ENCODE measurements at regions not wholly inside any gene's neighbourhood (a gene's known extent, or its start where the extent isn't known, plus 50 kb on each side); places are given as distances from the start of the nearest gene placed in this dataset.
"Not testable (repeated sequence)": the region's sequence is repeated elsewhere in the genome, so short reads cannot be mapped to it uniquely, and the experiment has no call there.

DNA sequence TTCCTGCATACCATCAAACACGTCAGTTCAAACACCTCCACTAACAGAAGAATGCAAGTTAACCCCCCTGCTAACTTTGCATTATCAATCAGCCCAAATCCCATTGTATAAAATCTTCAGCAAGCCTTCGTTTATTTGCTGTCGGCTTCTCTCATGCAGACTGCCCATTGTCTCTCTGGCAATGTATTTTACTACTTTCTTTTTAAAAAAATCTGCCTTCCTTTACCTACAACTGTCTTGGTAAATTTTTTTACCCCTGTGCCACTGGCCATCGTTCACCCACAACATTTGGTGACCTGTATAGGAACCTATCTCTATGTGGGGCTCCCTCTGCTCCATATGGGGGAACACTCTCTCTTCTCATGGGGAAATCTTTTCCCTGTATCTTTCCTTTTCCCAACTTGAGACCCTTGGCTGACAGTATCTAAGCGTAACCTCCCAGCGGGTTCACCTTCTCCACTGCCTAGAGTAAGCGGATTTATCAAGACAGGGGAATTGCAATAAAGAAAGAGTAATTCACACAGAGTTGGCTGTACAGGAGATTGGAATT, 244.6 kb downstream of the CPXCR1 start:
- ATAC-seq: no peak
- H3K4me3 ChIP-seq: no peak overlapping the region
- no peaks in the 10 kb centered on the region for H3K4me1 ChIP-seq
- no peaks in the 10 kb centered on the region for H3K36me3 ChIP-seq
- TF ChIP-seq, protein P1, sequence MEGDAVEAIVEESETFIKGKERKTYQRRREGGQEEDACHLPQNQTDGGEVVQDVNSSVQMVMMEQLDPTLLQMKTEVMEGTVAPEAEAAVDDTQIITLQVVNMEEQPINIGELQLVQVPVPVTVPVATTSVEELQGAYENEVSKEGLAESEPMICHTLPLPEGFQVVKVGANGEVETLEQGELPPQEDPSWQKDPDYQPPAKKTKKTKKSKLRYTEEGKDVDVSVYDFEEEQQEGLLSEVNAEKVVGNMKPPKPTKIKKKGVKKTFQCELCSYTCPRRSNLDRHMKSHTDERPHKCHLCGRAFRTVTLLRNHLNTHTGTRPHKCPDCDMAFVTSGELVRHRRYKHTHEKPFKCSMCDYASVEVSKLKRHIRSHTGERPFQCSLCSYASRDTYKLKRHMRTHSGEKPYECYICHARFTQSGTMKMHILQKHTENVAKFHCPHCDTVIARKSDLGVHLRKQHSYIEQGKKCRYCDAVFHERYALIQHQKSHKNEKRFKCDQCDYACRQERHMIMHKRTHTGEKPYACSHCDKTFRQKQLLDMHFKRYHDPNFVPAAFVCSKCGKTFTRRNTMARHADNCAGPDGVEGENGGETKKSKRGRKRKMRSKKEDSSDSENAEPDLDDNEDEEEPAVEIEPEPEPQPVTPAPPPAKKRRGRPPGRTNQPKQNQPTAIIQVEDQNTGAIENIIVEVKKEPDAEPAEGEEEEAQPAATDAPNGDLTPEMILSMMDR (IDR thresholded peaks at IDR 0.05): no peak
- no peaks in the 10 kb centered on the region for H3K9me3 ChIP-seq
- no peak for DNase-seq
- no peak overlapping the region for H3K27ac ChIP-seq
- intact Hi-C loops (cut with DNase I): no loop called here
- no peaks in the 10 kb centered on the region for H3K27me3 ChIP-seq

DNA sequence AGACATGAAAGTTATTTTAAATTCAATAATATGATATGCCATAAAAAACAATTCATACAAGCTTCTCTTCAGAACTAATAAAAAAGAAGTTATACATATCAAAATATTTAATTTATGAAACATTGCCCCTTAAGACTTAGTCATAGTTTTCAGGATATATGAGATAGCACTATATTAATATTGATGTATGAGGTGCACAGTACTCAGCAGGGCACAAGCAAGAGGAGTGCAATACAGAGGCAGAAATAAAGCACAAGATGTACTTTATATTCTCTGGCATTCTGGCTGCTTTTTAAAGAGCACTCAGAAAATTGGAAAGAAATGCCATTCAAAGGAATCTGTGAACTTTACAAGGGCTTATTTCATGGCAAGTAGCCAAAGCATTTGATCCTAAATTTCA, 274.9 kb downstream of the CPXCR1 start:
- no peak for DNase-seq
- TF ChIP-seq, protein P1 (IDR thresholded peaks at IDR 0.05): no peak
- no peaks in the 10 kb centered on the region for H3K4me1 ChIP-seq
- no peaks in the 10 kb centered on the region for H3K9me3 ChIP-seq
- H3K27ac ChIP-seq: no peak overlapping the region
- no peaks in the 10 kb centered on the region for H3K36me3 ChIP-seq
- H3K27me3 ChIP-seq: no peaks in the 10 kb centered on the region
- H3K4me3 ChIP-seq: no peak overlapping the region
- ATAC-seq: no peak
- intact Hi-C loops (cut with DNase I): no loop called here

DNA sequence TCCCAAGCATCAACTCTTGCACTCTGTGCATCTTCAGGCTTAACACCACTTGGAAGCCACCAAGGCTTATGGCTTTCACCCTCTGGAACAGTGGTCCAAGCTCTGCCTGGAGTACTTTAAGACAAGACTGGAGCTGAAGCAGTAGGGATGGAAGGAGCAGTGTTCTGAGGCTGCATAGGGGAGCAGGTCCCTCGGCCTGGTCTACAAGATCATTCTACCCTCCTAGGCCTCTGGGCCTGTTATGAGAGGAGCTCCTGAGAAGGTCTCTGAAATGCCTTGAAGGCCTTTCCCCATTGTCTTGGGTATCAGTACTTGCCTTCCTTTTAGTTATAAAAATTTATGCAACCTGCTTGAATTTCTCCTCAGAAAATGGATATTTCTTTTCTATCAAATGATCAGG, 286.7 kb downstream of the CPXCR1 start:
- intact Hi-C loops (cut with DNase I): no loop called here
- no peaks in the 10 kb centered on the region for H3K36me3 ChIP-seq
- no peak overlapping the region for H3K27ac ChIP-seq
- TF ChIP-seq, protein P1 (IDR thresholded peaks at IDR 0.05): no peak
- no peaks in the 10 kb centered on the region for H3K4me1 ChIP-seq
- DNase-seq (no peak), ATAC-seq (no peak)
- H3K27me3 ChIP-seq: no peaks in the 10 kb centered on the region
- no peak overlapping the region for H3K4me3 ChIP-seq
- no peaks in the 10 kb centered on the region for H3K9me3 ChIP-seq

DNA sequence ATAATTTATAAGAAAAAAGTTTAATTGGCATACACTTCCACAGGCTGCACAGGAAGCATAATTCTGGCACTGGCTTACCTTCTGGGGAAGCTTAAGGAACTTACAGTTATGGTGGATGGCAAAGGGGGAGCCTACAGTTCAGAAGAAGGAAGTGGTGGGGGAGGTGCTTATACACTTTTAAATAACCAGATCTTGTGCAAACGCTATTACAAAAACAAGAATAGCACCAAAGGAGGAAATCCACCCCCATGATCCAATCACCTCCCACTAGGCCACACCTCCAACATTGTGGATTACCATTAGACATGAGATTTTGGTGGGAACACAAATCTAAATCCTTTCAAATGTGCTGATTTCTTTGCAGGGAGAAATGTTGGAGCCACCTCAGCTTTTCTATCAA, 287.7 kb downstream of the CPXCR1 start:
- Histone ChIP-seq H3K9me3 (no peaks in the 10 kb centered on the region), H3K27me3 (no peaks in the 10 kb centered on the region), H3K36me3 (no peaks in the 10 kb centered on the region), H3K27ac (no peak overlapping the region), H3K4me1 (no peaks in the 10 kb centered on the region), H3K4me3 (no peak overlapping the region)
- no peak for ATAC-seq
- intact Hi-C loops (cut with DNase I): no loop called here
- DNase-seq: no peak
- TF ChIP-seq, protein P1 (IDR thresholded peaks at IDR 0.05): no peak

DNA sequence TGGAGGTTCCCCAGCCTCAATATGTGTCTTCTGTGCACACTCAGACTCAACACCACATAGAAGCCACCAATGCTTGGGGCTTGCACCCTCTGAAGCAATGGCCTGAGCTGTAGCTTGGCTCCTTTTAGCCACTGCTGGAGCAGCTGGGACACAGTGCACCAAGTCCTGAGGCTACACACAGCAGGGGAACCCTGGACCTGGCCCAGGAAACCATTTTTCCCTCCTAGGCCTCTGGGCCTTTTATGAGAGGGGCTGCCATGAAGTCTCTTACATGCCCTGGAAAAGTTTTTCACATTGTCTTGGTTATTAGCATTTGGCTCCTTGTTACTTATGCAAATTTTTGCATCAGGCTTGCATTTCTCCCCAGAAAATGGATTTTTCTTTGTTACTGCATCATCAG, 306.2 kb downstream of the CPXCR1 start:
- TF ChIP-seq, protein P1 (IDR thresholded peaks at IDR 0.05): no peak
- no peak overlapping the region for H3K4me3 ChIP-seq
- no peaks in the 10 kb centered on the region for H3K9me3 ChIP-seq
- no peak for ATAC-seq
- no peak for DNase-seq
- intact Hi-C loops (cut with DNase I): no loop called here
- no peak overlapping the region for H3K27ac ChIP-seq
- H3K4me1 ChIP-seq: no peaks in the 10 kb centered on the region
- H3K27me3 ChIP-seq: no peaks in the 10 kb centered on the region
- no peaks in the 10 kb centered on the region for H3K36me3 ChIP-seq

DNA sequence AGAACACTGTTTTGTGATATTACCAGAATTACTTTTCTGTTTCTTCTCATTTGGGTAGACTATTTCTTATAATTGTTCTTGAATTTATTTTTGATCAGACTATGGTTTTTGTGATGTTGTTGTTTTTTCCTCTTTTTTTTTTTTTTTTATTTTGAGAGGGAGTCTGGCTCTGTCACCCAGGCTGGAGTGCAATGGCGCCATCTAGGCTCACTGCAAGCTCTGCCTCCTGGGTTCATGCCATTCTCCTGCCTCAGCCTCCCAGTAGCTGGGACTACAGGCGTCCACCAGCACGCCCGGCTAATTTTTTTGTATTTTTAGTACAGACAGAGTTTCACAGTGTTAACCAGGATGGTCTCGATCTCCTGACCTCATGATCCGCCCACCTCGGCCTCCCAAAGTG, 352.6 kb downstream of the CPXCR1 start:
- H3K9me3 ChIP-seq; H3K27ac ChIP-seq; H3K4me1 ChIP-seq; intact Hi-C loops (cut with DNase I); H3K27me3 ChIP-seq; H3K36me3 ChIP-seq; H3K4me3 ChIP-seq; ATAC-seq; DNase-seq: not testable (repeated sequence)
